K562 (cell line): ENCODE measurements at regions not wholly inside any gene's neighbourhood (a gene's known extent, or its start where the extent isn't known, plus 50 kb on each side); places are given as distances from the start of the nearest gene placed in this dataset.

Source experiments
- ATAC-seq: fragments of 200-7000 bp; cut with Tn5 transposase; 3 replicates; pipeline ENCODE4 v1.9.1; 2020; ENCODE audit warnings: moderate library complexity
- BruUV-seq: library from RNA; stranded (reverse); fragments of 400-500 nt; replicated peaks from 2 replicates; lab custom pipeline; 2021; lab: Mats Ljungman, UMichigan
- CTCF ChIA-PET: fragments of 300-600 bp; formaldehyde crosslinking; extraction: SDS; loops from one replicate; lab custom pipeline; 2021; ENCODE audit warnings: low intra/inter-chr PET ratio; lab: Yijun Ruan, JAX
- POLR2A ChIA-PET: fragments of 300-600, 350-650 bp; sonication (Branson Sonifier 250); formaldehyde crosslinking; extraction: SDS; loops from one replicate; lab custom pipeline; 2021; ENCODE audit warnings: antibody characterized with exemption, inconsistent platforms; lab: Yijun Ruan, JAX
- DNase-seq, 4 experiments: peaks; one replicate each; pipeline versions ENCODE4 v3.0.0 to v3.0.0-alpha.2; 2011 to 2018; ENCODE audit warnings: low spot score in 3 of 4, mixed read lengths in 3 of 4; ENCODE audit errors: extremely low read depth in 1 of 4
- FAIRE-seq: peaks from 2 replicates; lab custom pipeline; 2011; peaks lifted over from hg19 to GRCh38; lab: Jason Lieb, UNC
- H2AFZ ChIP-seq: 2 replicates; pipeline ENCODE4 v1.6.0; 2011; ENCODE audit warnings: low read depth, low read length, control low read depth, inconsistent platforms
- H3K27ac ChIP-seq: fragments of 200-600 bp; 3 replicates; pipeline ENCODE4 v1.8.0; 2011; ENCODE audit warnings: low read depth, mild to moderate bottlenecking, control low read depth, inconsistent platforms, low read length, moderate library complexity, mixed read lengths; ENCODE audit errors: extremely low read depth
- H3K27me3 ChIP-seq, 2 experiments: fragments of 300-600 bp in 1 of 2; 2 replicates in 1 of 2; 3 replicates in 1 of 2; pipeline versions ENCODE4 v1.6.0 to v1.8.0; 2011; ENCODE audit warnings: inconsistent platforms in 2 of 2, low read length in 2 of 2, mild to moderate bottlenecking in 1 of 2, mixed read lengths in 1 of 2, moderate library complexity in 1 of 2; ENCODE audit not compliant: control insufficient read depth in 2 of 2, insufficient read depth in 2 of 2
- H3K36me3 ChIP-seq: fragments of 300-600 bp; 3 replicates; pipeline ENCODE4 v1.8.0; 2011; ENCODE audit warnings: mild to moderate bottlenecking, low read length, inconsistent platforms; ENCODE audit not compliant: control insufficient read depth, insufficient read depth
- H3K4me1 ChIP-seq, 2 experiments: fragments of 200-600 bp in 1 of 2; replicated peaks in 1 of 2; 2 replicates in 1 of 2; 3 replicates in 1 of 2; pipeline versions ENCODE4 v1.5.1 to v1.8.0; 2011; ENCODE audit warnings: inconsistent platforms in 2 of 2, low read length in 2 of 2, mild to moderate bottlenecking in 1 of 2, mixed read lengths in 1 of 2, moderate library complexity in 1 of 2; ENCODE audit not compliant: control insufficient read depth in 2 of 2, insufficient read depth in 2 of 2
- H3K4me2 ChIP-seq: 2 replicates; pipeline ENCODE4 v1.6.1; 2011; ENCODE audit warnings: low read length, control low read depth, inconsistent platforms, mixed read lengths; ENCODE audit not compliant: insufficient read depth
- H3K4me3 ChIP-seq: fragments of 200-600 bp; sonication (generic), shearing (Covaris generic); 2 replicates; pipeline ENCODE4 v1.5.1; 2016; ENCODE audit warnings: control low read depth, inconsistent platforms
- H3K79me2 ChIP-seq: fragments of 200-600 bp; 3 replicates; pipeline ENCODE4 v1.8.0; 2011; ENCODE audit warnings: low read length, inconsistent platforms; ENCODE audit not compliant: control insufficient read depth, insufficient read depth
- H3K9ac ChIP-seq, 2 experiments: 2 replicates each; pipeline versions ENCODE4 v1.6.0 to v1.6.1; 2011; ENCODE audit warnings: low read depth in 2 of 2, low read length in 2 of 2, control low read depth in 1 of 2, inconsistent platforms in 1 of 2, mild to moderate bottlenecking in 1 of 2, mixed read lengths in 1 of 2; ENCODE audit not compliant: insufficient read depth in 1 of 2
- H3K9me1 ChIP-seq: one replicate; pipeline ENCODE4 v1.6.0; 2011; ENCODE audit warnings: inconsistent platforms, mild to moderate bottlenecking, low read length, moderate library complexity; ENCODE audit not compliant: control insufficient read depth, insufficient read depth
- H3K9me3 ChIP-seq: replicated peaks from 2 replicates; pipeline ENCODE4 v1.5.1; 2011; ENCODE audit warnings: low read depth, low read length, inconsistent platforms; ENCODE audit not compliant: control insufficient read depth, insufficient read depth
- H4K20me1 ChIP-seq: replicated peaks from 2 replicates; pipeline ENCODE4 v1.6.1; 2011; ENCODE audit warnings: low read length, inconsistent platforms, mixed read lengths; ENCODE audit not compliant: control insufficient read depth, insufficient read depth
- ARID1B ChIP-seq: fragments of 450-650 bp; IDR thresholded peaks from 2 replicates; pipeline ENCODE4 v1.6.1; 2016; ENCODE audit warnings: antibody characterized with exemption, mild to moderate bottlenecking, inconsistent platforms
- CBX5 ChIP-seq: IDR thresholded peaks from 2 replicates; pipeline ENCODE4 v1.6.1; 2014; ENCODE audit warnings: low read depth, borderline replicate concordance
- CXXC5 ChIP-seq: fragments of 250-450 bp; sonication (Bioruptor Pico); IDR thresholded peaks from 2 replicates; pipeline ENCODE4 v1.8.0; 2022; ENCODE audit warnings: inconsistent platforms, mild to moderate bottlenecking, moderate library complexity
- HNRNPH1 ChIP-seq: fragments of 200-400 bp; formaldehyde crosslinking; optimal IDR thresholded peaks from 2 replicates; pipeline ENCODE3; 2017; ENCODE audit warnings: low read depth, mild to moderate bottlenecking, low read length, moderate library complexity
- L3MBTL2 ChIP-seq: fragments of 450-650 bp; IDR thresholded peaks from 2 replicates; pipeline ENCODE4 v1.6.1; 2016; ENCODE audit warnings: mild to moderate bottlenecking, moderate library complexity
- NFIC ChIP-seq: fragments of 450-650 bp; IDR thresholded peaks from 2 replicates; pipeline ENCODE4 v1.6.1; 2017; ENCODE audit warnings: mild to moderate bottlenecking, inconsistent platforms
- PHB2 ChIP-seq: fragments of 450-650 bp; IDR thresholded peaks from 2 replicates; pipeline ENCODE4 v1.6.1; 2017; ENCODE audit warnings: low read depth
- PHF8 ChIP-seq: fragments of 200-600 bp; sonication (generic); IDR thresholded peaks from 2 replicates; pipeline ENCODE4 v1.6.1; 2012; ENCODE audit warnings: mixed run types, mild to moderate bottlenecking, inconsistent platforms, low read length, moderate library complexity, borderline replicate concordance
- RCOR1 ChIP-seq, 2 experiments: IDR thresholded peaks; 2 replicates each; pipeline ENCODE4 v1.6.1; 2012; ENCODE audit warnings: low read depth in 2 of 2, low read length in 2 of 2, borderline replicate concordance in 1 of 2, improper control_type of control experiment in 1 of 2
- SMC3 ChIP-seq: conservative IDR thresholded peaks from 2 replicates; pipeline ENCODE4 v1.6.1; 2011; ENCODE audit warnings: low read depth, low read length, improper control_type of control experiment; ENCODE audit not compliant: insufficient read depth
- THRAP3 ChIP-seq: fragments of 450-650 bp; IDR thresholded peaks from 2 replicates; pipeline ENCODE4 v1.6.1; 2016; ENCODE audit warnings: mild to moderate bottlenecking, inconsistent platforms, borderline replicate concordance
- ZNF140 ChIP-seq: fragments of 250-450 bp; sonication (Bioruptor Pico); IDR thresholded peaks from 2 replicates; pipeline ENCODE4 v1.8.0; 2021; ENCODE audit warnings: moderate library complexity, mild to moderate bottlenecking, inconsistent platforms
- ZNF316 ChIP-seq: fragments of 450-650 bp; IDR thresholded peaks from 2 replicates; pipeline ENCODE4 v1.6.1; 2016
- ZNF445 ChIP-seq: fragments of 250-450 bp; sonication (Bioruptor Pico); IDR thresholded peaks from 2 replicates; pipeline ENCODE4 v1.4.0; 2020; ENCODE audit warnings: low read depth, mild to moderate bottlenecking, moderate library complexity
- ZNF561 ChIP-seq: fragments of 450-650 bp; formaldehyde crosslinking; conservative IDR thresholded peaks from 2 replicates; pipeline ENCODE4 v1.4.0; 2020; ENCODE audit warnings: mild to moderate bottlenecking, moderate library complexity
- WGBS: fragments of 100-300 bp; shearing (Covaris generic); methylation state at CpG from one replicate; pipeline ENCODE4 v1.1.6; 2016; ENCODE audit warnings: low coverage, mixed read lengths; ENCODE audit not compliant: insufficient coverage; ENCODE audit errors: missing lambda C conversion rate; 5-methylcytosine and 5-hydroxymethylcytosine counted together
- in situ Hi-C: fragments of 300-500 bp; cut with MboI; formaldehyde crosslinking; loops from 4 replicates; pipeline ENCODE4 v1.15.0; 2018; ENCODE audit warnings: inconsistent platforms, mixed read lengths
- intact Hi-C: fragments of 100-400 bp; cut with micrococcal nuclease; formaldehyde crosslinking; loops from 2 replicates; pipeline ENCODE4 v1.14.2; 2022
- TF ChIP-seq, protein P1 (sequence below), 3 experiments: fragments of 200-800 bp in 1 of 3; fragments of 250-450 bp in 1 of 3; fragments of 450-650 bp in 1 of 3; sonication (Bioruptor Pico) in 1 of 3; sonication (Bioruptor generic) in 1 of 3; formaldehyde crosslinking in 1 of 3; IDR thresholded peaks; 2 replicates each; pipeline versions ENCODE4 v1.6.1 to v1.8.0; 2016 to 2022; ENCODE audit warnings: mild to moderate bottlenecking in 2 of 3, missing genetic modification characterization in 2 of 3, missing compliant biosample characterization in 1 of 3, moderate library complexity in 1 of 3

DNA sequence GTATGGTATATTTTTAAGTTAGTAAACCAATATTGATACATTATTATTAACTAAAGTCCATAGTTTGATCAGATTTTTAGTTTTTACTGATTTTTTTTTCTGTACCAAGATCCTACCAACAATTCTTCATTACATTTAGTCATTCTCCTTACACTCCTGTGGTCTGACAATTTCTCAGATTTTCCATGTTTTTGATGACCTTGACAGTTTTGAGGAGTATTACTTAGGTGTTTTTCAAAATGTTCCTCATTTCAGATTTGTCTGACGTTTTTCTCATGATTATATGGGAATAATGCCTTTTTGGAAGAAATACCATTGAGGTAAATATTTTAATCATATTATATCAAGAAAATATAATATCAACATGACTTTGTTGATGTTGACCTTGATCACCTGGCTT lies 423.8 kb downstream of the PPP4R3C start:
- no peak for DNase-seq
- no peak overlapping the region for H3K4me3 ChIP-seq
- no peaks in the 10 kb centered on the region for H3K36me3 ChIP-seq
- WGBS, result 0% methylated on average over 1 of the region's 1 CpG
- no peak overlapping the region for H3K4me2 ChIP-seq
- H2AFZ ChIP-seq, result no peak overlapping the region
- H3K27ac ChIP-seq, result no peak overlapping the region
- H3K9me1 ChIP-seq, result no peaks in the 10 kb centered on the region
- POLR2A ChIA-PET, result no interaction called here
- H3K79me2 ChIP-seq, result no peaks in the 10 kb centered on the region
- BruUV-seq, result no TSS peak
- FAIRE-seq, result no peak
- TF ChIP-seq ZNF316 (peak; percentile 17; the same call in 1 of the 2 replicates), NFIC (no peak)
- H3K9ac ChIP-seq, result no peak overlapping the region
- no peaks in the 10 kb centered on the region for H3K4me1 ChIP-seq
- no peak for ATAC-seq
- no peaks in the 10 kb centered on the region for H3K27me3 ChIP-seq
- H4K20me1 ChIP-seq, result no peaks in the 10 kb centered on the region
- CTCF ChIA-PET, result no interaction called here
- intact Hi-C loops (no loop called here), in situ Hi-C loops (no loop called here)
- H3K9me3 ChIP-seq, result no peaks in the 10 kb centered on the region

DNA sequence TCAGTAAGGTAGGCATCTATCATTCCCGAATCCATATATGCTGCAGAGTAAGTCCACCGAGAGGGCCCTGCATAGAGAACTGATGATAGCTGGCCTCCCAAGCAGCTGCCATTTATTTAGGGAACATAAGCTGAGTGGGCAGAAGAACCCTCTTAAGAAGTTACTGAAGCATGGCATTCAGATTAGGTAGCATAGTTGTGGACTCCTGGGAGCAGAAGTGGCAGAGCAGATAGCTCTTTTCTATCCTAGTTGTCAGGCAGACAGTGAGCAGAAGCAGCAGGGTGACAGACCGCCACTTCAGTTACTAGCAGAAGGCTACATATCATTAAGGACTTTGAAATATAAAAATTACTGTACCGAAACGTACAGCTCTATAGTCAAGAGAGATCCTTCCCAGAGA lies 454.7 kb downstream of the PPP4R3C start:
- Histone ChIP-seq H3K79me2 (no peaks in the 10 kb centered on the region), H3K36me3 (no peaks in the 10 kb centered on the region), H3K27me3 (no peaks in the 10 kb centered on the region), H3K27ac (no peak overlapping the region), H3K9me1 (no peaks in the 10 kb centered on the region), H2AFZ (no peak overlapping the region), H3K9me3 (no peaks in the 10 kb centered on the region), H4K20me1 (no peaks in the 10 kb centered on the region), H3K4me1 (no peaks in the 10 kb centered on the region), H3K9ac (no peak overlapping the region), H3K4me3 (no peak overlapping the region), H3K4me2 (no peak overlapping the region)
- no TSS peak for BruUV-seq
- intact Hi-C loops, result no loop called here
- ATAC-seq, result no peak
- WGBS, result 0% methylated on average over 5 of the region's 5 CpGs
- ChIA-PET POLR2A (no interaction called here), CTCF (no interaction called here)
- no peak for FAIRE-seq
- no peak for DNase-seq
- in situ Hi-C loops, result no loop called here
- no peak for TF ChIP-seq ZNF445 (CRISPR knock-in tag)
- no peak for TF ChIP-seq L3MBTL2
- TF ChIP-seq, protein P1, sequence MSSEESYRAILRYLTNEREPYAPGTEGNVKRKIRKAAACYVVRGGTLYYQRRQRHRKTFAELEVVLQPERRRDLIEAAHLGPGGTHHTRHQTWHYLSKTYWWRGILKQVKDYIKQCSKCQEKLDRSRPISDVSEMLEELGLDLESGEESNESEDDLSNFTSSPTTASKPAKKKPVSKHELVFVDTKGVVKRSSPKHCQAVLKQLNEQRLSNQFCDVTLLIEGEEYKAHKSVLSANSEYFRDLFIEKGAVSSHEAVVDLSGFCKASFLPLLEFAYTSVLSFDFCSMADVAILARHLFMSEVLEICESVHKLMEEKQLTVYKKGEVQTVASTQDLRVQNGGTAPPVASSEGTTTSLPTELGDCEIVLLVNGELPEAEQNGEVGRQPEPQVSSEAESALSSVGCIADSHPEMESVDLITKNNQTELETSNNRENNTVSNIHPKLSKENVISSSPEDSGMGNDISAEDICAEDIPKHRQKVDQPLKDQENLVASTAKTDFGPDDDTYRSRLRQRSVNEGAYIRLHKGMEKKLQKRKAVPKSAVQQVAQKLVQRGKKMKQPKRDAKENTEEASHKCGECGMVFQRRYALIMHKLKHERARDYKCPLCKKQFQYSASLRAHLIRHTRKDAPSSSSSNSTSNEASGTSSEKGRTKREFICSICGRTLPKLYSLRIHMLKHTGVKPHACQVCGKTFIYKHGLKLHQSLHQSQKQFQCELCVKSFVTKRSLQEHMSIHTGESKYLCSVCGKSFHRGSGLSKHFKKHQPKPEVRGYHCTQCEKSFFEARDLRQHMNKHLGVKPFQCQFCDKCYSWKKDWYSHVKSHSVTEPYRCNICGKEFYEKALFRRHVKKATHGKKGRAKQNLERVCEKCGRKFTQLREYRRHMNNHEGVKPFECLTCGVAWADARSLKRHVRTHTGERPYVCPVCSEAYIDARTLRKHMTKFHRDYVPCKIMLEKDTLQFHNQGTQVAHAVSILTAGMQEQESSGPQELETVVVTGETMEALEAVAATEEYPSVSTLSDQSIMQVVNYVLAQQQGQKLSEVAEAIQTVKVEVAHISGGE (CRISPR knock-in tag; IDR thresholded peaks at IDR 0.05), result no peak
- no peak for TF ChIP-seq RCOR1 (IDR thresholded peaks at IDR 0.05; ENCODE audit: borderline replicate concordance in 1 of 2, low read depth in 2 of 2, low read length in 2 of 2)
- TF ChIP-seq HNRNPH1, result no peak
- no peak for TF ChIP-seq CBX5
- no peak for TF ChIP-seq PHB2
- no peak for TF ChIP-seq SMC3
- no peak for TF ChIP-seq THRAP3
- no peak for TF ChIP-seq ZNF561
- no peak for TF ChIP-seq CXXC5 (CRISPR knock-in tag)
- no peak for TF ChIP-seq ZNF140 (CRISPR knock-in tag)
- TF ChIP-seq PHF8, result no peak
- TF ChIP-seq ARID1B, result no peak
